ENCODE measurements at regions not wholly inside any gene's neighbourhood (a gene's known extent, or its start where the extent isn't known, plus 50 kb on each side); places are given as distances from the start of the nearest gene placed in this dataset.

DNA sequence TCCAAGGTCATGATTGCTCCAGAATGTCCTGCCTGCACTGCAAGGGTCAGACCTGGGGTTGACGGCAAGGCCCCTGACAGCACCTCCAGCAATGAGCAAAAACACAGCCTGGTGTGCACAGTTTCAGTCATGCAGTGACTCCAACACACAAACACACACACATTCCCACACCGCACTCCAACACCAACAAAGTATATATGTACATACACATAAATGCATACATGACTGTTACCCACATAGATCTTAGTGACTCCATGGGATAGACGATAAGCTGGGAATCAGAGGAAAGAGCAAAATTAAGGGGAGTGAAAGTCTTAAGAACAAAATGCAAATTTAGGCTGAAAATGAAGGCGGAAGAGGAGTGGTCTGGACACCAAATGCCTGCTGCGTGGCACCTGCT lies 112.7 kb upstream of the TEKT4 start:
- H2AK5ac ChIP-seq (ENCODE audit: low read length) = no peak overlapping the region
- no peak overlapping the region for H4K91ac ChIP-seq (ENCODE audit: low read depth, low read length)
- H3K4me3 ChIP-seq (ENCODE audit: low read depth, low read length) = no peak overlapping the region
- DNase-seq = no peak
- H4K8ac ChIP-seq (ENCODE audit: low read depth, low read length) = no peak overlapping the region
- no peak overlapping the region for H3K27ac ChIP-seq (ENCODE audit: low read depth, low read length)
- H3K4me2 ChIP-seq (ENCODE audit: low read length) = no peak overlapping the region
- no peak overlapping the region for H3K4ac ChIP-seq (ENCODE audit: low read depth, low read length)
- no peak overlapping the region for H2AFZ ChIP-seq (ENCODE audit: insufficient read depth, low read length, poor library complexity)
- H3K18ac ChIP-seq (ENCODE audit: low read length) = no peak overlapping the region
- H3K79me1 ChIP-seq (ENCODE audit: low read length) = no peaks in the 10 kb centered on the region
- H3K4me1 ChIP-seq (ENCODE audit: control insufficient read depth in 1 of 2, insufficient read depth in 2 of 2, low read length in 2 of 2) = no peaks in the 10 kb centered on the region
- H3K9ac ChIP-seq (ENCODE audit: low read length) = no peak overlapping the region
- H2BK120ac ChIP-seq (ENCODE audit: insufficient read depth, low read length, poor library complexity) = no peak overlapping the region
- no CpG with 5 or more reads among the region's 5 CpGs for WGBS (ENCODE audit: extremely low coverage, insufficient coverage, insufficient read length)
- no peak overlapping the region for H3K23ac ChIP-seq (ENCODE audit: low read length)
- no peaks in the 10 kb centered on the region for H3K27me3 ChIP-seq (ENCODE audit: insufficient read depth, low read length)
- no peak overlapping the region for H2BK5ac ChIP-seq (ENCODE audit: low read depth, low read length, poor library complexity)
- H3K9me3 ChIP-seq (ENCODE audit: insufficient read depth, low read depth, low read length) = peaks cover 67% of the 10 kb centered on the region
- H3K79me2 ChIP-seq (ENCODE audit: control insufficient read depth, insufficient read depth, low read length, poor library complexity) = no peaks in the 10 kb centered on the region
- H3K36me3 ChIP-seq (ENCODE audit: control insufficient read depth in 1 of 2, insufficient read depth in 2 of 2, low read length in 2 of 2) = no peaks in the 10 kb centered on the region
- H2BK12ac ChIP-seq (ENCODE audit: low read length) = no peak overlapping the region
- H3K14ac ChIP-seq (ENCODE audit: low read length) = no peak overlapping the region
- H4K12ac ChIP-seq (ENCODE audit: low read depth, low read length) = no peak overlapping the region

DNA sequence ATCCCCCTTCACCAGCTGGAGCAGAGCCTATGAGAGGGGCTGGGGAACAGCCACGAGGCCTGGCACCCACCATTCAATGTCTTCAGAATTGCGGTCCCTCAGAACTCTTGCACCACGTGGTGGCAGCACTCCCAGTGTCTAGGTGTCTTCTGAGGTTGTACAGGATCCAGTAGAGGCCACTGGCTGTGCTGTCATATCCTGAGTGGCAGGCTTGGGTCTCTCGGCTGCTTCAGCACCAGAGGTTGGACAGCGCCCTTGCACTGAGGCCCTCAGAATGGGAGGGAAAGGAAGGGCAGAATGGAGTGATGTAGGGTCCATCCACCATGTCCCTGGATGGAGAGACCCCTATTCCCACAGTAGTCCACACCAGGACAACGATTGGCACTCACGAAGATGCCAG lies 112.0 kb upstream of the TEKT4 start:
- peak; percentile 23 to 41 for DNase-seq
- no CpG with 5 or more reads among the region's 7 CpGs for WGBS (ENCODE audit: extremely low coverage, insufficient coverage, insufficient read length)

DNA sequence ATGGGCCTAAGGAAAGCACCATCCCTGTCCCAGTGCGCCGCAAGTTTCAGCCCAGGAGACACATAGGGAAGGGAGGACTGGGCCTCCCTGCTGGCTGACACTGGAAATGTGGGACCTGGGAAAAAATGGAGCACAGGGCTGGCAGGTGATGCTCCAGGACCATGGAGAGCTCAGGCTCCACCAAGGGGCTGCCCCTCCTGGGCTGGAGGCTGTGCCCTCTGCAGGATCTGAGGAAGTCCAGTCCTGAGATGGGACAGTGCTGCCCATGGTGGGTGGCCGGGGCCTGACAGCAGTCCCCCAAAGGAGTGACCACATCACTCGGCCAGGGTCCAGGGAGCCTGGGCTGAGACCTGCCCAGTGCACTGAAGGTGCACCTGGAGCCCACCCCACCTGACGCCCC lies 108.6 kb upstream of the TEKT4 start:
- Histone ChIP-seq H3K4me2 (ENCODE audit: low read length) (no peak overlapping the region), H3K4ac (ENCODE audit: low read depth, low read length) (no peak overlapping the region), H3K4me3 (ENCODE audit: low read depth, low read length) (no peak overlapping the region), H2AK5ac (ENCODE audit: low read length) (no peak overlapping the region), H3K79me1 (ENCODE audit: low read length) (no peaks in the 10 kb centered on the region), H3K9me3 (ENCODE audit: insufficient read depth, low read depth, low read length) (peaks cover 67% of the 10 kb centered on the region), H3K79me2 (ENCODE audit: control insufficient read depth, insufficient read depth, low read length, poor library complexity) (no peaks in the 10 kb centered on the region), H2BK5ac (ENCODE audit: low read depth, low read length, poor library complexity) (no peak overlapping the region), H3K36me3 (ENCODE audit: control insufficient read depth in 1 of 2, insufficient read depth in 2 of 2, low read length in 2 of 2) (no peaks in the 10 kb centered on the region), H2AFZ (ENCODE audit: insufficient read depth, low read length, poor library complexity) (no peak overlapping the region), H3K27me3 (ENCODE audit: insufficient read depth, low read length) (no peaks in the 10 kb centered on the region), H3K27ac (ENCODE audit: low read depth, low read length) (no peak overlapping the region), H3K14ac (ENCODE audit: low read length) (no peak overlapping the region), H3K18ac (ENCODE audit: low read length) (no peak overlapping the region), H2BK120ac (ENCODE audit: insufficient read depth, low read length, poor library complexity) (no peak overlapping the region), H3K4me1 (ENCODE audit: control insufficient read depth in 1 of 2, insufficient read depth in 2 of 2, low read length in 2 of 2) (no peaks in the 10 kb centered on the region), H2BK12ac (ENCODE audit: low read length) (no peak overlapping the region), H3K9ac (ENCODE audit: low read length) (no peak overlapping the region), H4K91ac (ENCODE audit: low read depth, low read length) (no peak overlapping the region), H4K8ac (ENCODE audit: low read depth, low read length) (no peak overlapping the region), H3K23ac (ENCODE audit: low read length) (no peak overlapping the region), H4K12ac (ENCODE audit: low read depth, low read length) (no peak overlapping the region)
- no CpG with 5 or more reads among the region's 5 CpGs for WGBS (ENCODE audit: extremely low coverage, insufficient coverage, insufficient read length)
- DNase-seq = peak in 1 of 2 donors; percentile 5

More for the DNA sequence above, 112.0 kb upstream of the TEKT4 start:
- Histone ChIP-seq H4K8ac (ENCODE audit: low read depth, low read length) (no peak overlapping the region), H3K9ac (ENCODE audit: low read length) (no peak overlapping the region), H2BK120ac (ENCODE audit: insufficient read depth, low read length, poor library complexity) (no peak overlapping the region), H3K4me1 (ENCODE audit: control insufficient read depth in 1 of 2, insufficient read depth in 2 of 2, low read length in 2 of 2) (no peaks in the 10 kb centered on the region), H3K9me3 (ENCODE audit: insufficient read depth, low read depth, low read length) (peaks cover 71% of the 10 kb centered on the region), H3K14ac (ENCODE audit: low read length) (no peak overlapping the region), H3K4me3 (ENCODE audit: low read depth, low read length) (no peak overlapping the region), H2BK12ac (ENCODE audit: low read length) (no peak overlapping the region), H3K23ac (ENCODE audit: low read length) (no peak overlapping the region), H2AK5ac (ENCODE audit: low read length) (no peak overlapping the region), H3K79me1 (ENCODE audit: low read length) (no peaks in the 10 kb centered on the region), H3K79me2 (ENCODE audit: control insufficient read depth, insufficient read depth, low read length, poor library complexity) (no peaks in the 10 kb centered on the region), H3K18ac (ENCODE audit: low read length) (no peak overlapping the region), H3K4ac (ENCODE audit: low read depth, low read length) (no peak overlapping the region), H3K4me2 (ENCODE audit: low read length) (no peak overlapping the region), H3K27ac (ENCODE audit: low read depth, low read length) (no peak overlapping the region), H4K12ac (ENCODE audit: low read depth, low read length) (no peak overlapping the region), H4K91ac (ENCODE audit: low read depth, low read length) (no peak overlapping the region), H2AFZ (ENCODE audit: insufficient read depth, low read length, poor library complexity) (no peak overlapping the region), H3K27me3 (ENCODE audit: insufficient read depth, low read length) (no peaks in the 10 kb centered on the region), H2BK5ac (ENCODE audit: low read depth, low read length, poor library complexity) (no peak overlapping the region), H3K36me3 (ENCODE audit: control insufficient read depth in 1 of 2, insufficient read depth in 2 of 2, low read length in 2 of 2) (no peaks in the 10 kb centered on the region)

DNA sequence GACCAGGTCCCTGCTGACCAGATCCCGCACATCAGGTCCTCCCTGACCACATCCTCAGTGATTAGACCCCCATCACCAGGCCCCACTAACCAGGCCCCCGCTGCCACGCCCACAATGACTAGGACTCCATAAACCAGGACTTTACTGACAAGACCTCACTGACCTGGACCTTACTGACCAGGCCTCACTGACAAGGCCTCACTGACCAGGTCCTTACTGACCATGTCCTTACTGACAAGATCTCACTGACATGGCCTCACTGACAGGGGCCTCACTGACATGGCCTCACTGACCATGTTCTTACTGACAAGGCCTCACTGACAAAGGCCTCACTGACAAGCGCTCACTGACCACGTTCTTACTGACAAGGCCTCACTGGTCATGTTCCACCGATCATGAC lies 107.9 kb upstream of the TEKT4 start:
- Histone ChIP-seq H2BK120ac (ENCODE audit: insufficient read depth, low read length, poor library complexity) (no peak overlapping the region), H3K9me3 (ENCODE audit: insufficient read depth, low read depth, low read length) (peaks cover 65% of the 10 kb centered on the region), H3K27me3 (ENCODE audit: insufficient read depth, low read length) (no peaks in the 10 kb centered on the region), H3K4me2 (ENCODE audit: low read length) (no peak overlapping the region), H3K79me1 (ENCODE audit: low read length) (no peaks in the 10 kb centered on the region), H2AK5ac (ENCODE audit: low read length) (no peak overlapping the region), H2BK12ac (ENCODE audit: low read length) (no peak overlapping the region), H2AFZ (ENCODE audit: insufficient read depth, low read length, poor library complexity) (no peak overlapping the region), H4K12ac (ENCODE audit: low read depth, low read length) (no peak overlapping the region), H3K79me2 (ENCODE audit: control insufficient read depth, insufficient read depth, low read length, poor library complexity) (no peaks in the 10 kb centered on the region), H3K27ac (ENCODE audit: low read depth, low read length) (no peak overlapping the region), H3K14ac (ENCODE audit: low read length) (no peak overlapping the region), H3K4ac (ENCODE audit: low read depth, low read length) (no peak overlapping the region), H4K91ac (ENCODE audit: low read depth, low read length) (no peak overlapping the region), H3K4me3 (ENCODE audit: low read depth, low read length) (no peak overlapping the region), H4K8ac (ENCODE audit: low read depth, low read length) (no peak overlapping the region), H3K9ac (ENCODE audit: low read length) (no peak overlapping the region), H3K4me1 (ENCODE audit: control insufficient read depth in 1 of 2, insufficient read depth in 2 of 2, low read length in 2 of 2) (no peaks in the 10 kb centered on the region), H3K18ac (ENCODE audit: low read length) (no peak overlapping the region), H2BK5ac (ENCODE audit: low read depth, low read length, poor library complexity) (no peak overlapping the region), H3K36me3 (ENCODE audit: control insufficient read depth in 1 of 2, insufficient read depth in 2 of 2, low read length in 2 of 2) (no peaks in the 10 kb centered on the region), H3K23ac (ENCODE audit: low read length) (no peak overlapping the region)
- DNase-seq = no peak
- WGBS (ENCODE audit: extremely low coverage, insufficient coverage, insufficient read length) = no CpG with 5 or more reads among the region's 6 CpGs
